Stimulated activated CD8-positive, alpha-beta memory T cell treated with anti-CD3 and anti-CD28 coated beads, Interleukin-4, amount 100 ng/mL, for 4 hours (primary cell): ENCODE measurements at regions not wholly inside any gene's neighbourhood (a gene's known extent, or its start where the extent isn't known, plus 50 kb on each side); places are given as distances from the start of the nearest gene placed in this dataset.

Experiments used
- DNase-seq, 2 donors: peaks; one replicate each; pipeline ENCODE4 v3.0.0-alpha.2; 2020; ENCODE audit warnings: low read depth in 2 of 2, low spot score in 1 of 2

DNA sequence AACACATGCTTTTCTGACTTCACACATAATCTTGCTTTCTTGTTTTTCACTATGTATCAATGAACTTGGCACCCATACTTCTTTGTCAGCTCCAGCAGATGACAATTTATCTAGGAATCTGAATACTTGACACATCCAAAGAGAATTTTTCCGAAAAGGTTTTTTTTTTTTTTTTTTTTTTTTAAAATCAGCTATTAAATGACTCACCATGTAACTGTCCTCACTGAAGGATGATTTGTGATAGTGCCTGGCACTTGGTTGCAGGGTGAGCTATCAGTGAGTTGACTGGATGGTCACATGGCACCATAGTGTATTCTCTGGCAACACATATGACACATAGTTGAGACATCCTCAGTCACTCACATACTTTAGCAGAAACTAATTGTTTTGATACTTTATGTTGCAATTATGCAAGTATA is 133.4 kb upstream of the E2F8 start:
- DNase-seq: no peak

DNA sequence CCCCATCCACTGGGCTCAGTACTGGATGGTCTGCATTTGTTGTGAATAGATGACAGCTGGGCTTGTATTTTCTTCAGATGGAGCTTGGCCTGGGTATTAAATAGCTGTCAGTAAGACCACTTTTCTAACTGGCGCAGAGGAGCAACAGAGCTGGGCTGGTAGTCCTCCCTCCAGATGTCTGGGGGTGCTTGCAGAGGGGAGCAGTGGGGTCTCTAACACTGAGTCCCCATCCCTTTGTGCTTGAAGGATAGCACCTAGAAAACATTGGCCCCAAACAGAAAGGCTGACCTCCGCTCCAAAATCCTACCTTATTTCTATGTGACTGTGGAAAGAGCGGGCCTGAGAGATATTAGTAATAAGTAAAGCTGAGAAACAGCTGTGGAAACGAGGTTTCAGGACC is 131.6 kb upstream of the E2F8 start:
- no peak for DNase-seq

DNA sequence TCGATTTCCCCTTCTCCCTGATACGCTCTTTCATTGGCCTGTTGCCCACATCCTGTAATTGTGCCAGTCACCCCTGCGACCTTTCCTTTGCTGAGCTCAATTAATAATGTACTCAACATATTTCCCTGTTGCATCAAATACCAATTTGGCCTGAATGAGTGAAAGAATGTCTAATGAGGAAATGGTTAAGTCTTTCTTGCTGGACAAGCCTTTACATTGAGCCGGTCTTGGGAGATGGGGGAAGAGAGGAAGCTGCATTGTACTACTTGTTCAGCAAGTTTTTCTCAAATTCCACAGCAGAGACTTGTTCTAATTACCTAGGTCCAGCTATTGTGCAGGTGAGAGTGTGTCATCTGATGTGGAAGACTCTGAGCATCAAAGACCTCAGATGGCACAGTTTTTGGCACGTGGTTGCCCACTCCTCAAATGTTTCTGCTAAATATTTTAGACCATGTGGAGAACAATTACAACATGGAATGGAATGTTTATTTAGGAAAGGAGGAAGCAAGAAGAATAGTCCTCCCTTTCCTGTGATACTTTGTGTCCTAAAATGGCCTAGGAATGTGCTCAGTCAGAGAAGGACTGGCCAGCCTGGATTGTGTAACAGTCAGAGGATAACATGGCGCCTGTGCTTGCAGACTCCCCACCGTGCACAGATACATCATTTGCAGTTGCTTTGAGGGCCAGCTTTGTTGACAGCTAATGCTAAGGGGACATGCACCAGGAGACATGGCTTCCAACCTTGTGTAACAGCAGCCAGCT is 129.5 kb upstream of the E2F8 start:
- DNase-seq: no peak

DNA sequence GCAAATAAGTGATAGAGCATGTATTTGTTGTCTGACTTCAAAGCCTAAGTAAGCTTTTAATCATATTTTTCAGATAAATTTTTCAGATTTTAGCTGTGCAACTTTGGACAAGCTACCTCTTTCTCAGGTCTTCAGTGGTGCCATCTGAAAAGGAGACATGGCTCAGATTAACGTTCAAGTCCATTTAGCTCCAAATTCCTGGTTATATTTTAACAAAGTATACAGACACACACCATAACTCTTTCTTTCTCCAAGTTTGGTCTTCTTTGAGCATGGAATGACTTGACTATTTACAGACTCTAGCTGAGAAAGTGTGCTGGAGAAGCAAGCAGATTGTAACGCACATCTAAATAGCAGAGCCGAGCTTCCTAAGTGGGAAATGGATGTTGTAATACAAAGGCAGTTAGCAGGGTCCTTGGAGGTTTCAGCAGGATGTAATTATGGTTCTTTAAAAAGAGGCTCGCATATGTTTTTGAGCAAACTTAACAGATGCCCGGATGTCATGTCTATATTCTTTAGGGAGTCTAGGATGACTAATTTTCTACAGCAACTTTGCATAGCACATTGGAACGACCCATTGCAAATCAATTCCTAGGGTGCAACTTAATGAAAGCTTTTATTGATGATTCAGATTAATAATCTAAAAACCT is 128.1 kb upstream of the E2F8 start:
- no peak for DNase-seq

DNA sequence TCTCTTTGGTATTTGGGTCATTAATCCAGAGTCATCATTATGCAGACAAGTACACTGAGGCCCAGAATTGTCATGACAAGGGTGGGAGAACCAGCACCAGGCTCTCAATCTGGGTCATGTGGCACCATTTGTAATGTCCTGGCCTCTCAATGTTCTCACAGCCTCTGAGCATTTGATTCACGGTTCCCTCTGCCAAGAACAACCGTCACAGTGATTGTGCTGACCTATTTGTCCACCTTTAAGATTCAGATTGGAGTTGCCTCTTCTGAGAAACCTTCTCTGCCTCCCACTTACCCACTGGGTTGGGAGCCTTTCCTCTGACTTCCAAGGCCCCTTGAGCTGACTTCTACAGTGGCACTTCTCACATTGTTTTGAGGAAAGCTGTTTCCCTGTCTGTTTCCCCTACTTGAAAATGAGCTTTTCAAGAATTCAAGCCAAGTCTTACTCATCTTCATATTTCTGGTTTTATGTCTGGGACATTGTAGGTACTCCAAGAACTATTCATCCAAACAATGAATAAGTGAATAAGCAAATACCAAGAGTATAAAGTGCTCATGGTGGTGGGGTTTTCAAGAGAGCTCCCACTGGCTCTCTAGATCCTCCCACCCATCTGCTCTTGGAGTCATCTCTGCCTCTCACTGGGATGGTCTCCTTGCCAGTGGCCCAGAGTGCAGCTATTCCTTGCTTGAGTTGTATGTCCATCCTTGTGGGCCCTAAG is 126.4 kb upstream of the E2F8 start:
- DNase-seq: no peak

DNA sequence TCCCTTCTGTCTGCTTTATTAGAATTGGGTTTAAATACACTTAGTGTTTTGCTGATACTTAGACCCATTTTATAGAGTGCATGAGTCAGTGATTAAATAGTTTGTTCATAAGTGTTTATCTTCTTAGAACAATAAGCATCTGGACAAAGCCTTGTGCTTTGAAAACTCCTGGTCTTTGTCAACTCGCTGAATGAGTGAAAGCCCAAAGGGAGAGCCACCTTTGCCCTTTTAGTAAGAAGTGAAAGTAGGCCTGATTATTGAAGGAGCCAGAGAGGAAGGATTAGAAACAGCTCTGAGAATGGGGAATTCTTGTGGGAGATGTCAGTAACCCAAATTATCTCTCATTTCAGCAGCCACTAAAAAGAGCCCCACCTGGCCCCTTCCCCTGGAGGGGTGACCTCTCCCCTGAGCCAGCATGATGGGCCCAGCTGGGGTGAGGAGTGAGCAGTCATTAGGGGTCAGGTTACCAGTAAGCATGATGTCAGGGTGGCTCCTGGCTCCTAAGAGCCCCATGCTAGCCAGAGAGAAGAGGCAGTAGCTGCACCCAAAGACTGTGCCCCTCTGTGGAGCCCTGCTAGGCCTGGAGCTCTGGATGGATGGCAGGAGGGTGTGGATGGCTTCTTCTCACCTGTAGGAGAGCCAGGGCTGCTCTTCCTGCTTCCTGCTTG is 125.1 kb upstream of the E2F8 start:
- no peak for DNase-seq

DNA sequence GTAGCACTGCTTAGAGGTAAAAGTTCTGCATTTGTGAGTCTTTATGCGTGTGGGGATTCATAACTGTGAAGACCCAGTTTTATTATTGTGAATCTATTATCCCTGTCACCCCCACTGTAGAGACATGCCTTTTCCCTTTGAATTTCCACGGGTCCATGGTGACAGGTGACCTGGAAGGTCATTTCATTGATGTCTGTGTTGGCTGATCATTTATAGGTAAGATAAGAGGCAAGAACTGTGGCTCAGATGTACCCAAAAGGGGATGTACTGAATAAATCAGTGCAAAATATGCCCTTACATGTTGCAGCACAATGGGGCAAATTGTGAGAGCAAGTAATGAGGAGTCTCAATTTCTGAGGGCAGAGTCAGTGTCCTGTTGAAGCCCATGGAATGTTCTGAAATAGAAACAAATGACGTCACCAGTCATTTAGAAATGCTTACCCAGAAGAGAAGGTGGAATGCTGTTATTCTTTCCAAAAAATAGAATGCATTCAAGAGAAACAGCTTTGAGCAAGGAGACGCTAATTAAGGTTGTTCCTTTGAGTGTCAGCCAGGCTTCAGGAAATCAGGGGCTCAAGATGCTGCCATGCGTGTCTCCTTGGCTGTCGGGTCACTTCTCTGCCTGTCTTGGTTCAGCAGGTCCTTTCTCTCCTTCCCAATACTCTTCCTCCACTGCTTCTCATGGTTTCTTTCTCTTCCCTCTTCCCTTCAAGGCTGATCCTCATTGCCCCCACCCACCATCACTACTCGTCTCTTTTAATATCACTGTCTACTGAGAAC is 118.7 kb upstream of the E2F8 start:
- no peak for DNase-seq

DNA sequence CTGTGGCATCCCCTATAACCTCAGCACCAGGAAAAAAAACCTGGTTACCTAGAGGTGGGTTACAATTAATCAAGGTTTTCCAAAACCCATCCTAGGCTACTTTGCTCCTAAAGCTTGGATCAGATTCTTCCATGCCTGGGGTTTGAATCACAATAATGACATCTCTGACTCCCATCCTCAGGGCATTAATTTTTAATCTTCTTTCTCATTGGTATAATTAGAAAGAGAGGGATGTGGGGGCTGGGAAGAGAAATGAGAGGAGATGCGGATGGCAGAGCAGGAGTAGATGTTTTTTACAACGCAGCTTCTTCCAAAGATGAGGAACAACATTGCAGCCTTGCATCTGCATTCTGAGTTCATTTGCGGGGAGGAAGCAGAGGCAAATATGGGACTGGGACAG is 117.2 kb upstream of the E2F8 start:
- DNase-seq: no peak

DNA sequence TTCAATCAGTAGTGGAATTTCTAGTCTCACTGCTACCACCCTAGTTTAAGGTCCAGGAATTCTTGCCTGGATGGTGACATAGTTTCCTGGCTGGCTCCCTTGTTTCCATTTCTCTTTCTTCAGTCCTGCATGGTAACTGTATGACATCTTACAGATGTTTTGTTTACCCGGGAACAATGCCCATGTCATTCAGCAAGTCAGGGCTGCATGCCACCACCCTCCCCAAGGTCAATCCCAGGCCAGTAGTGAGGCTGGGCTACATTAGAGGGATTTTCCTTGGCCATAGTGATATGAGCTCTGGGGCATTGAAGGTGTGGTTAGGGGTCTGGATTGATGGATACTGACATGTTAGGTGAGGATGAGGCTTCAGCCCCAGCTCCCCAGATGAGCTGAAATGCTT is 114.9 kb upstream of the E2F8 start:
- no peak for DNase-seq

DNA sequence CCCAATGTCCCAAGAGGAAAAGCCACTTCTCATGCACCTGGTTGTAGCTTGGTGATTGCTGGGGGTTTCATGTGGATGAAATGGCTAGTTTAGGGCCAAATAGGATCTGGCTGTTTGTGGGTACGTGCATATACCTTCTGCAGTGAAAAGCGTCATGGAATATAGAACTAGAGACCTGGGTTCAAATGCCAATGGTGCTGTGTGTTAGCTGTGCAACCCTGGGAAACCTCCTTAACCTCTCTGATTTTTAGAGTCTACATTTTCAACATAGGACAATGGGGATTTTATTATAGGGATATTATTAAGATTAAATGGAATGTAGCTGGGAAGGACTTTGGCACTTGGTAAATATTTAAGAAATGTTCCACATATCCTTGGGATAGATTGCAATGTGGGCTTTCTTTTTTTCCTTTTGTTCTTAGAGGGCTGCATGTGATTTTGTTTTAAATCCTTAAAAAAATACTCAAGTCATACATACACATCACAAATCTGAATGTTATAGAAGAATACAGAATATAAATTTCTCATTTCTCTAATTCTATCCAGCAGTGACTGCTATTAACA is 112.6 kb upstream of the E2F8 start:
- DNase-seq: no peak

DNA sequence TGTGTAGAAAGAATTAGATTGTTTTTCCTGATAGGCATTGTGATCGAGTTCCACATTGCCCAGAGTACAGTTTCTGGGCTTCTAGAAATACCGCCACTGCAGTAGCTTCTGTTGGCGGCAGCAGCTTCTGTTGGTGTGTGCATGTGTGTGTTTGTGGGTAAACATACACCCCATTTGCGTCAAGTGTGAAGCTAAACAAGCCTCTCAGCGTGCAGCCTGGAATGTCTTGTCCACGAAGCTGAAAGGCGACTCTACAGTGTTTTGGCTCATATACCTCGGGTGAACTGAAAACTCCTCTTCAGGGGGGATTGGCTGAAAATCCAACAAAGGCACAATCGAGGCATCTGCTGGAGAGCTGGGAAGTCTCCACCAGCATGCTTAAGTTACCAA is 112.0 kb upstream of the E2F8 start:
- DNase-seq: no peak

DNA sequence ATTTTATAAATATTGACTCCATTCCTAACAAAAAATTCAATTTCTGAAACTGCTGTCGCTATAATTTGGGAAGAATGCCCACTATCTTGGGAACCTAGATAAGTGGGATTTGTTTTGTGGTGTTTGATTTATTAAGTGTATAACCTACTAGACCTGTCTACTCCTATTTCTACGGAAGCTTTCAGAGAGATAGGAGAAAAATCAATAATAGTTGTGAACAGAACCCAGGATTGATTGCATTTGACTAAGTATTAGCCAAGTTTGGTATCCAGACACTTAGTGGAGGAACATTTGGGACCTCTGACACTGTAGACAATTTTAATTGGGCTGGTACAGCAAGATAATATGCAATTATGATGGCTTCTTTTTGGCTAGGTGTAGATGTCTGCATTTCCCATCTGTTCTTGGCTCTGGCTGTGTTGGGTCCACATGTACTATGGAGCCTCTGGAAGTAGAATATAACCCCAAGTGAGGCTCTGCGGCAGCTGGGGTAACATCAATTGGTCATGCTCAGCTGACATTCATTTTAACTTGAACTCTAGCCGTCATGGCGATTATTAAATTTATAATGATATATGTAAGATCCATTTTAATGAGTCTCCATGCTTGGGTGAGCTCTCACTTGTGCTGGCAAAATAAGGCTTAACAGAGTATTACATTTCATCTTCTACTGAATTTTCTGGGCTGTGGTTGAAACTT is 111.5 kb upstream of the E2F8 start:
- no peak for DNase-seq

DNA sequence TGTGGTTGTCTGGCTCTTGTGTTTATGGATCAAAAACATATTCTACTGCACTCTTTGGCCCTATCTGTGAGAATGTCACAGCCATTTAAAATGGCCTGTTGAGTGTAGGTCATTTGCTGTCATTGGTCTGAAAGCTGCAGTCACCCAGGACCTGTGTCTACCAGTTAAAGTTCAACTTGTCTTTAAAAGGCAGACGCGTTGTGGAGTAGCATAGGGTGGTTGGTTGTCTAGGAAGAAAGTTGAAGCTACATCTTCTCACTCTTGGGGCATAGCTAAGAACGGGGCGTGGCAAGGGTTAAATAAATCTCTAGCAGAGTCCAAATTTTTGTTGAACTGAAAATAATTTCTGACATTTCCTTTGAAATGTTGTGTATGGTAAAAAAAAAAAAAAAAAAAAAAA is 110.7 kb upstream of the E2F8 start:
- no peak for DNase-seq

DNA sequence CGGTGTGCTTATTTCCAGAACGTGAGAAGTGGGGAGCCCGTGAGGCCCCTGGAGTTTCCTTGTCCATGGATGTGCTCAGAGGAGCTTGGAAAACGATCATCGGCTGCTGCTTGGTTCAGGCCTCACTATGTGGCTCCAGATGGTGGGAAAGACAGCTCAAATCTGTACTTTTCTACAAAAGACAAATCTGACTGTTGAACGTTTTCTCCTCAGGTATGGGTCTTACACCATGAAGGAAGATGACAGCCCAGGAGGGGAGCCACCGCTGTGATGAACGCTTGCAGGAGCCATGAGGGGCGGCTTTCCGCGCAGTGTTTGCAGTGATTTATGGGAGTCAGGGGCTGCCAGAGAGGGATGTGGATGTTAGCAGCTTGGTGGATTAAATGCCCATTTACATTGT is 109.4 kb upstream of the E2F8 start:
- no peak for DNase-seq

DNA sequence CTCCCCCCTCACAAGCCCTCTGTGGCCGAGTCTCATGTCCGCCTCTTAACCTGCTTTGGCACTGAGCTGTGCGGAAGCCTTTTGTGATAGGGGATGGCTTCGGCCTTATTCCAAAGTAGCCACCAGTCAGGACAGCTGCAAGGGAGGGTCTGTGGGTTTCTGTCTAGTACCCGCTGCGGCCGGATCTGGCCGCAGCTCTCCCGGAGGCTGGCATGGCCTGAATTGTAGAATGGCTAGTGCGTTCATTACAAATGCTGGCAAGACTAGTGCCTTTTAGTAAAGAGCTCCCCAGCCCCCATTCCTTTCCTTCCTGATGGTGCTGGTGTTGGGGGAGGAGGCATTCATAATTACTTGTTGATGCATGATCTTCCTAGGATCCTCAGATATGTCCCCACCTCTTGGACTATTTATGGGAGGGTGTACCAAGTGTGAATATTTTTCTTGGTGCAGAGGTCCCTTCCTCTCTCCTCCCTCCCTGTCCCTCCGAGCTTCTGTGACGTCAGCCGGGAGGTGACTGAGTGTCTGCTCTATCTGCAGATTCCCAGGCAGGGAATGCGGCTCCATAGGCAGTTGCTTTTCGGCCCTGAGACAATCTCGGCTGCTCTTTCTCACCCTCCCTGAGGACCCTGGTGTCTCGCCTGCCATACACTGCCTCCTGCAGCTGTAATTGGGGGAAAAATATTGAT is 108.7 kb upstream of the E2F8 start:
- DNase-seq: no peak

DNA sequence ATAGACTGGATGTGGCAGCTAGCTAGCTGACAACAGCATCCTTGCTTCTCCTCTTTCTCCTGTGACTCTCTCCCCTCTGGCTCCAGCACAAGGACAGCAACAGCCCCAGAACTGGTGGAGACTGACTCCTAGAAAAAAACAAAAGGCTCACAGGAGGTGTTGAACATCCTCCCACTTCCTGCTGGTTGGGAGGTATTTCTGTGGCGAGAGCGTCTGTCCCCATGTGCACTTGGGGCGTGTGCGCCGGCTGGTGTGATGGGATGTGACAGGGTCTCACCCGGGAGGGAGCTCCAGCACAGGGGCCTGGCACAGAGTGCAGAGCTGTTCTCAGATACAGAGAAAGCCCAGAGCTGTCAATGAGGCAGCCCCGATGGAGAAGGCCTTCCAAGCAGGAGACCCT is 107.2 kb upstream of the E2F8 start:
- DNase-seq: no peak

DNA sequence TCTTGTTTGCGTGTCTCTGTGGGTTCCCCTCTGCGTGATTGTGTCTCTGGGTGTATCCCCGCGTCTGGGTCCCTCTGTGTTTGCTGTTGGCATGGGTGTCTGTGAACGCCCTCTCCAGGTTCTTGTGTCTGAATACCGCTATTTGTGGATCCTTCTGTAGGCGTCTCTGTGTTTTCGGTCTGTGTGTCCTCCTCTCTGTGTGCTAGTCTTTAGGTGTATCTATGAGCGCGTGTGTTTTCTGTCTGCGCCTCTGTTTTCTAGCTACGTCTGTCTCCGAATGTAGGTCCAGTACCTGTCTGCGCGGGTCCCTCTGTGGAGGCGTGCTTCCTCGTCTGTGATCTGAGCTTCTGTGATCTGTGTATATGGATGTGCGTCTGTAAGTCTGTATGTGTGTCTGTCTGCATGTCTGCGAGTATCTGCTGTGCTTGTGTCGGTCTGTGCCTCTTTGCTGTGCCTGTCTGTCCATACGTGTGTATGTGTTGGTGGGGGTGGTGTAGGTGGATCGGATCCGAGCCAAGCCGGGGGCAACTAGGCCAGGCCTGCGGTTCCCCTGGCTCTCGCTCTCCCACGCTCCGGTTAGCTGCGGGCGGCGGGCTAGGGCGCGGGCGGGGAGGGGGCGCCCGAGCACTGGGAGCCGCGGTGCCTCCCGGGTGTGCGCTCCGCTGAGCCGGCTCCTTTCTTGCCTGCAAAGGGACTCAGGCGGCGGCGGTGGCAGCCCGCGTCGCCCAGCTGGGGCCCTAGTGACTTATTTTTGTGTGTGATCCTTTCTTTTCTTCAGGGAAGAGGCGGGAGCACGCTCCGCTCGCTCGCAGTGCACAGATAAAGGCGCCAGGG is 105.3 kb upstream of the E2F8 start:
- no peak for DNase-seq

DNA sequence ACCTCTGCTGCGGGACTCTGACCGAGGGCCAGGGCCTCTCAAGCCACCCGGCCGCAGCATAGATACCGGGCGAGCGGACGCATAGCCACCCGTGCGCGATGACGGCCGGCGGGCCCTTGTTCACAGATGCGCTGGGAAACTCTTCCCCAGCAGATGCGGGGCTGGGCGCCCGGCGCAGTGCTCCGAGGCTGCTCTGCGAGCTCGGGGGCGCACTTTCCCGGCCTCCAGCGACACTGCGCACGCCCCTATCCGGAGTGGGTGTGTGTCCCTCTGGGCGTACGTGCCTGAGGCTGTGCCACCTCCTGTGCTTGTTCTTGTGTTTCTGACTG is 104.7 kb upstream of the E2F8 start:
- DNase-seq: no peak
